ENCODE measurements at regions not wholly inside any gene's neighbourhood (a gene's known extent, or its start where the extent isn't known, plus 50 kb on each side); places are given as distances from the start of the nearest gene placed in this dataset.
"Not testable (repeated sequence)": the region's sequence is repeated elsewhere in the genome, so short reads cannot be mapped to it uniquely, and the experiment has no call there.

DNA sequence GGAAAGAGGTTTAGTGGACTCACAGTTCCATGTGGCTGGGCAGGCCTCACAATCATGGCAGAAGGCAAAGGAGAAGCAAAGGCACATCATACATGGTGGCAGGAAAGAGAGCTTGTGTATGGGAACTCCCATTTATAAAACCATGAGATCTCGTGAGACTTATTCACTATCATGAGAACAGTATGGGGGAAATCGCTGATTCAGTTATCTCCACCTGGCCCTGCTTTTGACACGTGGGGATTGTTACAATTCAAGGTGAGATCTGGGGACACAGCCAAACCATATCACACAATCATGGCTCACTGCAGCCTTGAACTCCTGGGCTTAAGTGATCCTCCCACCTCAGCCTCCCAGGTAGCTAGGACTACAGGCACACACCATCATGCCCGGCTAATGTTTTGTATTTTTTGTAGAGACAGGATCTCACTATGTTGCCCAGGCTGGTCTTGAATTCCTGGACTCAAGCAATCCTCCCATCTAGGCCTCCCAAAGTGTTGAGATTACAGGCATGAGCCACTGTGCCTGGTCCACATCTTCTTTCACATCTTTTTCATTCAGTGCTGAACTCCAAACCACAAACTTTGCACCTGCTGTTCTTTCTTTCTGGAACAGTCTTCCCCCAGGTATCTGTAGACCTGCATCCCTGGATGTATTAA lies 194.2 kb downstream of the ZFP64 start:
- not testable (repeated sequence) for H3K4me3 ChIP-seq (ENCODE audit: low read length); H3K9ac ChIP-seq (ENCODE audit: low read length); H3K36me3 ChIP-seq (ENCODE audit: control insufficient read depth, insufficient read depth, low read length); H3K27me3 ChIP-seq (ENCODE audit: control insufficient read depth, insufficient read depth, low read length); H3K4me1 ChIP-seq (ENCODE audit: control insufficient read depth, insufficient read depth, low read length); H3K27ac ChIP-seq (ENCODE audit: low read depth, low read length)

DNA sequence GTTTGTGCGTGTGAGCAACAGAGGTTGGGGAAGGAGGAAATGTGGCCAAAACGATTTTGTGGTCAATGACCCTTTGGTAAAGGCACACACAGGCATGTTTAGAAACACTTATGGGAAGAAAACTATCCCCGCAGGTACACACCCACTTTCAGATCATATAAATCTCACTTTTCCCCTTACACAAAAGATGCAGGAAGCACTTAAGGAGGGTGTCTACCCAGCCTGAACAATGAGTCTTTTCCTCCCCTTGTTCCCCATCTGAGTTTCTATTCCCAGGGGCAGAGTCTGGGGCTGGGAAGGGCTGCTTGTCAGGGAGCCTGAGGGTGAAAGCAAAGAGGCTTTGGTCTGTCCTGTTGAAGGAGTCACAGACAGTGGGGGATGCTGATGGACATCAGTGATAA lies 193.2 kb upstream of the SALL4 start:
- no peak overlapping the region for H3K4me3 ChIP-seq (ENCODE audit: low read length)
- no peaks in the 10 kb centered on the region for H3K36me3 ChIP-seq (ENCODE audit: control insufficient read depth, insufficient read depth, low read length)
- H3K27ac ChIP-seq (ENCODE audit: low read depth, low read length): no peak overlapping the region
- H3K4me1 ChIP-seq (ENCODE audit: control insufficient read depth, insufficient read depth, low read length): no peaks in the 10 kb centered on the region
- no peaks in the 10 kb centered on the region for H3K27me3 ChIP-seq (ENCODE audit: control insufficient read depth, insufficient read depth, low read length)
- no peak overlapping the region for H3K9ac ChIP-seq (ENCODE audit: low read length)

DNA sequence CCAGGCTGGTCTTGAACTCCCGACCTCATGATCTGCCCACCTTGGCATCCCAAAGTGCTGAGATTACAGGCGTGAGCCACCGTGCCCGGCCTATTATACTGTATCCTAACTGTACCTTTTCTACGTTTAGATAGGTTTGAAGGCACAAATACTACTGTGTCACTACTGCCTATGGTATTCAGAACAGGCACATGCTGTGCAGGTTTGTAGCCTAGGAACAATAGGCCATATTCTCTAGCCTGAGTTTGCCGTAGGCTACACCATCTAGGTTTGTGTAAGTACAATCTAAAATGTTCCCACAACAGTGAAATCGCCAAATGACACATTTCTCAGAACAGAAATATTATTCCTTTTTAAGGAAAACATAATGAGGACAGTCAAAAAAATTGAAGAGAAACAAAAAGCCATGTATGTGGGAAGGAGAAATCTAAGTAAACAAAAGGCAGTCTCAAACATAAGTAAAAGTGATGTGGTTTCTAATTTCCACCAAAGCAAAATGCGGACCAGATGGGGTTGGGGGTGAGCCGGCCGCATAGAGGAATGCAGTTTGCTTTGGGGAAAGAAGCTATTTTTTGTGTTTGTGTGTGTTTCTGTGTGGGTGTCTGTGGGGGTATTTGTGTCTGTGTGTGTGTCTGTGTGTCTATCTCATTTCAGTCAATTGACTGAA lies 192.6 kb upstream of the SALL4 start:
- no peak overlapping the region for H3K4me3 ChIP-seq (ENCODE audit: low read length)
- H3K9ac ChIP-seq (ENCODE audit: low read length): no peak overlapping the region
- H3K36me3 ChIP-seq (ENCODE audit: control insufficient read depth, insufficient read depth, low read length): no peaks in the 10 kb centered on the region
- H3K4me1 ChIP-seq (ENCODE audit: control insufficient read depth, insufficient read depth, low read length): no peaks in the 10 kb centered on the region
- H3K27me3 ChIP-seq (ENCODE audit: control insufficient read depth, insufficient read depth, low read length): no peaks in the 10 kb centered on the region
- H3K27ac ChIP-seq (ENCODE audit: low read depth, low read length): no peak overlapping the region

DNA sequence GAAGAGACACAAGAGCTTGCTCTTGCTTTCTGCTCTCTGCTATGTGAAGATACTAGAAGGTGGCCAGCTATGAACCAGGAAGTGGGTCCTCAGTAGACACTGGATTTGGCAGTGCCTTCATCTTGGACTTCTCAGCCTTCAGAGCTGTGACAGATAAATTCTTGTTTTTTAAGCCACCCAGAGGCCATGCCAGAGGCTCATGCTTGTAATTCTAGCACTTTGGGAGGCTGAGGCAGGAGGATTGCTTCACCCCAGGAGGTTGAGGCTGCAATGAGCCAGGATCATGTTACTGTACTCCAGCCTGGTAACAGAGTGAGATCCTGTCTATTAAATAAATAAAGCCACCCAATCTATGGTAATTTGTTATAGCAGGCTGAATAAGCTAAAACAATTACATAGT lies 185.5 kb upstream of the SALL4 start:
- no peak overlapping the region for H3K4me3 ChIP-seq (ENCODE audit: low read length)
- H3K27me3 ChIP-seq (ENCODE audit: control insufficient read depth, insufficient read depth, low read length): no peaks in the 10 kb centered on the region
- no peak overlapping the region for H3K27ac ChIP-seq (ENCODE audit: low read depth, low read length)
- H3K36me3 ChIP-seq (ENCODE audit: control insufficient read depth, insufficient read depth, low read length): no peaks in the 10 kb centered on the region
- no peak overlapping the region for H3K9ac ChIP-seq (ENCODE audit: low read length)
- H3K4me1 ChIP-seq (ENCODE audit: control insufficient read depth, insufficient read depth, low read length): no peaks in the 10 kb centered on the region

DNA sequence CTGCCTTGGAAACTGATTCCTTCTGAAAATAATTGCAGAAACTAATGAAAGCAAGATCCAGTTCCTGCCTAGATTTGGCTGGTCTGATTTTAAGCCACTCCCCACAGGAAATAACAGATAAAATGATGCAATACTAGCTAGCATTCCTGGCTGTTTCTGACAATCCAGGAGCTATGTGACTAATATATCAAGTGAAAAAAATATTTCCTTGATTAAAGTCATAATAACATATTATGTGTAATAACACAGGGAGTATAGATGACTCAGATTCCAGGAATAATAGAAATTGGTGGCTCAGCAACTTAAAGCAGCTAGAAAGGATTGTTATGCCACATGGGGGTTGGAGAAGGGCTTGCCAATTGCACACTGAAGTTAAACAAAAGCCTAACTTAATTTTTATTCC lies 182.7 kb upstream of the SALL4 start:
- H3K9ac ChIP-seq (ENCODE audit: low read length): no peak overlapping the region
- H3K4me1 ChIP-seq (ENCODE audit: control insufficient read depth, insufficient read depth, low read length): no peaks in the 10 kb centered on the region
- no peaks in the 10 kb centered on the region for H3K36me3 ChIP-seq (ENCODE audit: control insufficient read depth, insufficient read depth, low read length)
- H3K4me3 ChIP-seq (ENCODE audit: low read length): no peak overlapping the region
- H3K27me3 ChIP-seq (ENCODE audit: control insufficient read depth, insufficient read depth, low read length): no peaks in the 10 kb centered on the region
- no peak overlapping the region for H3K27ac ChIP-seq (ENCODE audit: low read depth, low read length)

DNA sequence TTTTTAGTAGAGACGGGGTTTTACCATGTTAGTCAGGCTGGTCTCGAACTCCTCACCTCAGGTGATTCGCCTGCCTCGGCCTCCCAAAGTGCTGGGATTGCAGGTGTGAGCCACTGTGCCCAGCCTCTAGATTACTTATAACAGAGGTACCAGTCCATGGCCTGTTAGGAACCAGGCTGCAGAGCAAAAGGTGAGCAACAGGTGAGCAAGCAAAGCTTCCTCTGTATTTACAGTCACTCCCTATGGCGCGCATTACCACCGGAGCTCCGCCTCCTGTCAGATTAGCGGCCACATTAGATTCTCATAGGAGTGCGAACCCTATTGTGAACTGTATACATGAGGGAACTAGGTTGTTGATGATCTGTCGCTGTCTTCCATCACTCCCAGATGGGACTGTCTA lies 178.0 kb upstream of the SALL4 start:
- H3K9ac ChIP-seq (ENCODE audit: low read length): no peak overlapping the region
- H3K4me1 ChIP-seq (ENCODE audit: control insufficient read depth, insufficient read depth, low read length): no peaks in the 10 kb centered on the region
- no peaks in the 10 kb centered on the region for H3K27me3 ChIP-seq (ENCODE audit: control insufficient read depth, insufficient read depth, low read length)
- H3K4me3 ChIP-seq (ENCODE audit: low read length): no peak overlapping the region
- H3K27ac ChIP-seq (ENCODE audit: low read depth, low read length): no peak overlapping the region
- H3K36me3 ChIP-seq (ENCODE audit: control insufficient read depth, insufficient read depth, low read length): no peaks in the 10 kb centered on the region

DNA sequence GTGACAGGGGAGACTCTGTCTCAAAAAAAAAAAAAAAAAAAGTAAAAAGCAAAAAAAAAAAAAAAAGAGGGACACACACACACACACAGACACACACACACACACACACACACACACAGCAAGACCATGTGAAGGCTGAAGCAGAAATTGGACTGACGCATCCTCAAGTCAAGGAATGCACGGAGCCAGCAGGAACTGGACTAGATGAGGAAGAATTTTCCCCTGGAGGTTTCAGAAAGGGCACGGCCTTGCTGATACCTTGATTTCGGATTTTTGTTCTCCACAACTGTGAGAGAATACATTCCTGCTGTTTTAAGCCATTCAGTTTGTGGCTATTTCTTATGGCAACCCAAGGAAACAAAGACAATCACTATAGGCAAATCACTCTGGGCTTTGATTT lies 176.9 kb upstream of the SALL4 start:
- Histone ChIP-seq H3K36me3 (ENCODE audit: control insufficient read depth, insufficient read depth, low read length) (no peaks in the 10 kb centered on the region), H3K9ac (ENCODE audit: low read length) (no peak overlapping the region), H3K4me1 (ENCODE audit: control insufficient read depth, insufficient read depth, low read length) (no peaks in the 10 kb centered on the region), H3K4me3 (ENCODE audit: low read length) (no peak overlapping the region), H3K27me3 (ENCODE audit: control insufficient read depth, insufficient read depth, low read length) (no peaks in the 10 kb centered on the region), H3K27ac (ENCODE audit: low read depth, low read length) (no peak overlapping the region)

DNA sequence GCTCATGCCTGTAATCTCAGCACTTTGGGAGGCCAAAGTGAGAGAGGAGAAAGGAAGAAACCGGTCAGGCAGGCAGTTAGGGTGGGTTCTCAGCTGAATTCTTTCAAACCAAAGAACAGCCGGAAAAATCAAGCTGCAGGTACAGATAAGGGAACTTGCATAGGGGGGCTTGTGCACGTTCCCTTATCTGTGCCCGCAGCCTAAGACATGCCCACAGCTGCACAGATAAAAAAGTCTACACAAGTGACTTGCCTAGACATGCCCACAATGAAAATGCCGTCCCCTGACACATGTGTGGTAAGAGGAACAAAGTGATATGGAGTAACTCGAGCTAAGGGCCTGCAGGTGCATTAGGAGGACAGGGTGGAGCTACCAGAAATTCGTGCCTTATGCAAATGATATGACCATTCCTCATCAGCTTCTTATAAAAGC lies 175.8 kb upstream of the SALL4 start:
- no peaks in the 10 kb centered on the region for H3K27me3 ChIP-seq (ENCODE audit: control insufficient read depth, insufficient read depth, low read length)
- H3K9ac ChIP-seq (ENCODE audit: low read length): no peak overlapping the region
- H3K4me3 ChIP-seq (ENCODE audit: low read length): no peak overlapping the region
- no peaks in the 10 kb centered on the region for H3K36me3 ChIP-seq (ENCODE audit: control insufficient read depth, insufficient read depth, low read length)
- H3K27ac ChIP-seq (ENCODE audit: low read depth, low read length): no peak overlapping the region
- no peaks in the 10 kb centered on the region for H3K4me1 ChIP-seq (ENCODE audit: control insufficient read depth, insufficient read depth, low read length)

DNA sequence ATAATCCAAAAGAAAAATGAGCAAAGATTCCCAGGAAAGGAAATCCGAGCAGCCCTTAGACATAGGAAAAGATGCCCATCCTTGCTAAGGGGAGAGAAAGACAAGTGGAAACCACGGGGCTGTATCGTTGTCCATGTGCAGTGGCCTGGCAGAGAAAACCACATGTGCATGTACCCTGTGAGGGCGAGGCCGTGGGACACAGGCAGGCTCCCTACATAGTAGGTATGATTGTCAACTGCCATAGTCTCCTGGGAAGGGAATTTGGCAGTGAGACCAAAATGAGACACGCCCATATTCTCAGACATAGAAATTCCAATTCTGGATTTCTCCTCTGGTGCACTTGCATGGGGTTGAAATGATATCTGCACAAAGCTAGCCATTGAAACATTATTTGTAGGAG lies 169.7 kb upstream of the SALL4 start:
- Histone ChIP-seq H3K36me3 (ENCODE audit: control insufficient read depth, insufficient read depth, low read length) (no peaks in the 10 kb centered on the region), H3K4me3 (ENCODE audit: low read length) (no peak overlapping the region), H3K9ac (ENCODE audit: low read length) (no peak overlapping the region), H3K4me1 (ENCODE audit: control insufficient read depth, insufficient read depth, low read length) (no peaks in the 10 kb centered on the region), H3K27ac (ENCODE audit: low read depth, low read length) (no peak overlapping the region), H3K27me3 (ENCODE audit: control insufficient read depth, insufficient read depth, low read length) (no peaks in the 10 kb centered on the region)

DNA sequence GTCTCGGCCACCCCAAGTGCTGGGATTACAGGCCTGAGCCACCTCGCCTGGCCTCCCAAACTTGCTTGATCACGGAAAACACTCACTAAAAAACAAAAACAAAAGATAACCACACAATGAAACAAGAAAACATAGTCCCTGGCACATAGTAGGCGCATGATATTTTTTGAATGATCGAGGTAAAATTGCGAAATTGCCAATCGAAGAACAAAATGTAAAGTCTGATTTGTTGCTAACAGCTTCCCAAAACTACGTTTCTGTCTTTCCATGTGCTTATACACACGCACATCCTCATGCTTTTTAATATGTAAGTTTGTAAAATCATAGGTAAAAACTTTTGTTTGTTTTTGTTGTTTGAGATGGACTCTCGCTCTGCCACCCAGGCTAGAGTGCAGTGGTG lies 168.5 kb upstream of the SALL4 start:
- H3K4me1 ChIP-seq (ENCODE audit: control insufficient read depth, insufficient read depth, low read length): no peaks in the 10 kb centered on the region
- no peak overlapping the region for H3K9ac ChIP-seq (ENCODE audit: low read length)
- H3K27ac ChIP-seq (ENCODE audit: low read depth, low read length): no peak overlapping the region
- H3K27me3 ChIP-seq (ENCODE audit: control insufficient read depth, insufficient read depth, low read length): no peaks in the 10 kb centered on the region
- no peaks in the 10 kb centered on the region for H3K36me3 ChIP-seq (ENCODE audit: control insufficient read depth, insufficient read depth, low read length)
- no peak overlapping the region for H3K4me3 ChIP-seq (ENCODE audit: low read length)

DNA sequence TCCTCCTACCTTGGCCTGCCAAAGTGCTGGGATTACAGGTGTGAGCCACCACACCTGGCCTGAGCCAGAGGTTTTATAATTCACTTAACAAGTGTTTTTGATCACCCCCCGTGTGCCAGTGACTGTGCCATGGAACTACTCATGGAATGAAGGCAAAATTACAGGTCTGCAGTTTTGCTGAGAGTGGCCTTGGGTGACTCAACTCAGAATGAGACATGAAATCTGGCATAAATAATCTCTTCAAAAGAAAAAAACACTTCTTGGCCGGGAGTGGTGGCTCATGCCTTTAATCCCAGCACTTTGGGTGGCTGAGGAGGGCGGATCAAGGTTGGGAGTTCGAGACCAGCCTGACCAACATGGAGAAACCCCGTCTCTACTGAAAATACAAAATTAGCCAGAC lies 166.9 kb upstream of the SALL4 start:
- H3K36me3 ChIP-seq (ENCODE audit: control insufficient read depth, insufficient read depth, low read length): no peaks in the 10 kb centered on the region
- no peak overlapping the region for H3K27ac ChIP-seq (ENCODE audit: low read depth, low read length)
- no peaks in the 10 kb centered on the region for H3K27me3 ChIP-seq (ENCODE audit: control insufficient read depth, insufficient read depth, low read length)
- H3K4me1 ChIP-seq (ENCODE audit: control insufficient read depth, insufficient read depth, low read length): no peaks in the 10 kb centered on the region
- H3K9ac ChIP-seq (ENCODE audit: low read length): no peak overlapping the region
- H3K4me3 ChIP-seq (ENCODE audit: low read length): no peak overlapping the region

DNA sequence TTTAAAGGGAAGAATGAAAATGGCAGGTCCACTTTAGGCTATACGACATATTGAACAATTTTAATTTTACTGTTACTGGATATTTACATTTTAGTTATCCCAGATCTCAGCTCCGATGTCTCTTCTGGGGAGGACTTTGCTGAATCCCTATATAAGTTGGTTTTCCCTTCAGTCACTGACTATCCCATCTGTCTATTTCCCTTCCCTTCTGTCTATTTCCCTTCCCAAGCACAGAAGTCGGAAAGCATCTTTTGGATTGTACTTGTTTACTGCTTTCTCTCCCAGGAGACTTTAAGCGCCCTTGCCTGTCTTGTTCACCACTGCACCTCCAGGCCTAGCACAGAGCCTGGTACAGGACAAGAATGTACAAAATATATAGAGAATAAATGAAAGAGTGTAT lies 165.8 kb upstream of the SALL4 start:
- Histone ChIP-seq H3K9ac (ENCODE audit: low read length) (no peak overlapping the region), H3K4me1 (ENCODE audit: control insufficient read depth, insufficient read depth, low read length) (no peaks in the 10 kb centered on the region), H3K27me3 (ENCODE audit: control insufficient read depth, insufficient read depth, low read length) (no peaks in the 10 kb centered on the region), H3K4me3 (ENCODE audit: low read length) (no peak overlapping the region), H3K27ac (ENCODE audit: low read depth, low read length) (no peak overlapping the region), H3K36me3 (ENCODE audit: control insufficient read depth, insufficient read depth, low read length) (no peaks in the 10 kb centered on the region)

DNA sequence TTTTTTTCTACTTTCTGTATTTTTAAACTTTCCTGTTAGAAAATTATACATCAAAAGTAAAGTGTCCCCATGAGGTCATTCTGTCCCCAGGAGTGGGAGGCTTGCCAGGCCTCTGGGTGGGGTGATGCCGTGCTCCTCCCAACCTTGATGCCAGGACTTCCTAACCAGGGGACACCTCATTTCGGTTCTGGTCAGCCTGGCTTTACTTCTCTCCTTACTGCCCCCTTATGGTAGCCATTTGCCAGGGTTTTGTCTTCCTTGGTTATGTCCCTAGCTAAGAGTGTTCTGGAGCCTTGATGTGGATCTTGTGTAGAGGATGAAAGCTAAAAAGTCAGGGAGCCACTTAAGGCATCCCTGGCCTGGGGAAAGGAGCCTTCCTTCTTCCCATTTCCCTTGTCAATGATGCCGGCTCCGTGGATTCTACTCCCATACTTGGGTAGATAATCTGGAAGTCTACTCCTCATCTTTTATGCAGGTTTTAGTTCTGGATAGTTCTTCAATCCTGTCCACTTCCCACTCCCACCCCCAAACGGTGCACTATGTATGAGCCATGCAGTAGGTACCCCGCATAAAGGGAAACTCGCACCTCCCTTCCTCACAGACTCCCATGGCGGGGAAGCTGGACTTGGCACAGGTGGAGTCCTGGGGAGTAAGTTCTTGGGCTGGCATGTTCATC lies 164.1 kb upstream of the SALL4 start:
- Histone ChIP-seq H3K27ac (ENCODE audit: low read depth, low read length) (no peak overlapping the region), H3K27me3 (ENCODE audit: control insufficient read depth, insufficient read depth, low read length) (no peaks in the 10 kb centered on the region), H3K4me3 (ENCODE audit: low read length) (no peak overlapping the region), H3K4me1 (ENCODE audit: control insufficient read depth, insufficient read depth, low read length) (no peaks in the 10 kb centered on the region), H3K9ac (ENCODE audit: low read length) (no peak overlapping the region), H3K36me3 (ENCODE audit: control insufficient read depth, insufficient read depth, low read length) (no peaks in the 10 kb centered on the region)
